GM12878 (cell line): ENCODE measurements at regions not wholly inside any gene's neighbourhood (a gene's known extent, or its start where the extent isn't known, plus 50 kb on each side); places are given as distances from the start of the nearest gene placed in this dataset.

Experiments used
- ATAC-seq: fragments of 200-7000 bp; cut with Tn5 transposase; 3 replicates; pipeline ENCODE4 v1.9.1; 2020; ENCODE audit warnings: mild to moderate bottlenecking, moderate library complexity
- BruUV-seq: library from RNA; stranded (reverse); fragments of 400-500 nt; replicated peaks from 2 replicates; lab custom pipeline; 2021; lab: Mats Ljungman, UMichigan
- CTCF ChIA-PET: fragments of 300-600 bp; sonication (Branson Sonifier 250); formaldehyde crosslinking; extraction: SDS; loops from one replicate; lab custom pipeline; 2021; ENCODE audit warnings: inconsistent platforms; lab: Yijun Ruan, JAX
- POLR2A ChIA-PET: fragments of 350-600 bp; formaldehyde crosslinking; extraction: SDS; loops from one replicate; lab custom pipeline; 2021; ENCODE audit warnings: inconsistent platforms; lab: Charles Lee
- RAD21 ChIA-PET: fragments of 300-600 bp; sonication (Branson Sonifier 250); formaldehyde crosslinking; loops from one replicate; lab custom pipeline; 2023; ENCODE audit warnings: antibody characterized with exemption; ENCODE audit not compliant: unreplicated experiment; lab: Charles Lee
- SMC1A ChIA-PET: fragments of 300-600 bp; sonication (Branson Sonifier 250); formaldehyde crosslinking; loops from one replicate; lab custom pipeline; 2023; ENCODE audit not compliant: unreplicated experiment, uncharacterized antibody; lab: Charles Lee
- DNase-seq: peaks from one replicate; pipeline ENCODE4 v3.0.0-alpha.2; 2011; ENCODE audit warnings: low read depth, low spot score
- FAIRE-seq: peaks from 3 replicates; lab custom pipeline; 2011; peaks lifted over from hg19 to GRCh38; lab: Jason Lieb, UNC
- H2AFZ ChIP-seq: 2 replicates; pipeline ENCODE4 v1.6.0; 2011; ENCODE audit warnings: low read depth, low read length, control low read depth; ENCODE audit not compliant: control insufficient read depth
- H3K27ac ChIP-seq: 2 replicates; pipeline ENCODE4 v1.5.1; 2011; ENCODE audit warnings: control low read depth; ENCODE audit not compliant: control insufficient read depth, insufficient read depth
- H3K27me3 ChIP-seq, 2 experiments: replicated peaks in 1 of 2; 2 replicates each; pipeline versions ENCODE4 v1.6.0 to v1.6.1; 2011; ENCODE audit warnings: low read length in 1 of 2; ENCODE audit not compliant: control insufficient read depth in 2 of 2, insufficient read depth in 2 of 2
- H3K36me3 ChIP-seq, 2 experiments: 2 replicates each; pipeline ENCODE4 v1.5.1; 2011; ENCODE audit warnings: low read length in 1 of 2; ENCODE audit not compliant: control insufficient read depth in 2 of 2, insufficient read depth in 2 of 2
- H3K4me1 ChIP-seq: 2 replicates; pipeline ENCODE4 v1.6.1; 2011; ENCODE audit warnings: mild to moderate bottlenecking, low read length, moderate library complexity, mixed read lengths; ENCODE audit not compliant: control insufficient read depth, insufficient read depth
- H3K4me2 ChIP-seq: 2 replicates; pipeline ENCODE4 v1.6.0; 2011; ENCODE audit warnings: control low read depth; ENCODE audit not compliant: control insufficient read depth, insufficient read depth
- H3K4me3 ChIP-seq: fragments of 200-600 bp; sonication (generic); 2 replicates; pipeline ENCODE4 v1.5.1; 2016
- H3K79me2 ChIP-seq: 2 replicates; pipeline ENCODE4 v1.6.0; 2011; ENCODE audit warnings: low read length; ENCODE audit not compliant: control insufficient read depth, insufficient read depth
- H3K9ac ChIP-seq: 2 replicates; pipeline ENCODE4 v1.8.0; 2011; ENCODE audit warnings: low read length, control low read depth, mixed read lengths; ENCODE audit not compliant: control insufficient read depth, insufficient read depth
- H3K9me3 ChIP-seq: replicated peaks from 3 replicates; pipeline ENCODE4 v1.5.1; 2011; ENCODE audit warnings: mild to moderate bottlenecking, low read length; ENCODE audit not compliant: control insufficient read depth, insufficient read depth
- H4K20me1 ChIP-seq: 2 replicates; pipeline ENCODE4 v1.6.0; 2011; ENCODE audit not compliant: control insufficient read depth, insufficient read depth
- E4F1 ChIP-seq: fragments of 450-650 bp; IDR thresholded peaks from 2 replicates; pipeline ENCODE4 v1.6.1; 2018; ENCODE audit warnings: borderline replicate concordance, mild to moderate bottlenecking; ENCODE audit not compliant: partially characterized antibody
- HDAC2 ChIP-seq: fragments of 200-600 bp; sonication (generic); IDR thresholded peaks from 2 replicates; pipeline ENCODE4 v1.6.1; 2017
- POLR2A ChIP-seq: IDR thresholded peaks from 2 replicates; pipeline ENCODE4 v1.6.1; 2011; ENCODE audit warnings: low read depth, mild to moderate bottlenecking, low read length
- RAD51 ChIP-seq: fragments of 450-650 bp; IDR thresholded peaks from 2 replicates; pipeline ENCODE4 v1.6.1; 2016; ENCODE audit warnings: moderate library complexity, mild to moderate bottlenecking, inconsistent platforms
- SP1 ChIP-seq: IDR thresholded peaks from one replicate; pipeline ENCODE4 v1.6.1; 2011; ENCODE audit warnings: low read depth, low read length
- SREBF1 ChIP-seq: IDR thresholded peaks from 2 replicates; pipeline ENCODE4 v1.6.1; 2012; ENCODE audit warnings: mild to moderate bottlenecking, low read length
- WRNIP1 ChIP-seq: IDR thresholded peaks from 2 replicates; pipeline ENCODE4 v1.6.1; 2011; ENCODE audit warnings: low read depth, low read length, improper control_type of control experiment, borderline replicate concordance
- ZZZ3 ChIP-seq: IDR thresholded peaks from 2 replicates; pipeline ENCODE4 v1.6.1; 2011; ENCODE audit warnings: low read depth; ENCODE audit not compliant: control insufficient read depth, insufficient read length
- WGBS: methylation state at CpG from one replicate; pipeline ENCODE4 v1.1.6; 2016; ENCODE audit warnings: low lambda C conversion rate; ENCODE audit not compliant: insufficient replicate concordance, insufficient coverage; ENCODE audit errors: missing lambda C conversion rate; 5-methylcytosine and 5-hydroxymethylcytosine counted together
- in situ Hi-C: fragments of 300-500 bp; cut with MboI; formaldehyde crosslinking; loops from 9 replicates; pipeline ENCODE4 v1.14.3; 2018; ENCODE audit warnings: mixed read lengths
- intact Hi-C: fragments of 100-400 bp; cut with micrococcal nuclease; formaldehyde crosslinking; loops from one replicate; pipeline ENCODE4 v1.14.2; 2022; ENCODE audit not compliant: unreplicated experiment

GRCh38 chr3:160069986-160070385 lies 81.4 kb downstream of the IL12A start (continued):
- TF ChIP-seq WRNIP1 (no peak), HDAC2 (no peak), SREBF1 (no peak), SP1 (no peak)

DNA sequence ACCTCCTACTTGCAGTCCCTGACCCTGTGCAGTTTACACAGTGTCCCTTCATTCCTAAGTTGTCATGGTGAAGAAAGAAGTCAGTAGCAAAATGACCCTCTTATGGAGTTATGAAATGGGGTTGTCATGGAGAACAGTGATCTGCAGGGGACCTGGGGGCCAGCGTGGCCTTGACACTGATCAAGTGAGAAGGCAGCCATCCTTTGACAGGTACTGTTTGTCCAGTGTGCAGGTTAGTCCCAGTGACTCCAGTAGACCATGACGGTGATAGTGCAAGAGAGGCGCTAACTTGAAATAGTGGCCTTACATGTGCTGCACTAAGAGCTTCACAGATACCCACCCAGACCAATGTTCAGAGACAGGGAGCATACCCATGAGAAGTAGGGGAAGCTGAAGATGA lies 87.9 kb downstream of the IL12A start:
- Histone ChIP-seq H3K27me3 (no peaks in the 10 kb centered on the region), H2AFZ (no peak overlapping the region), H3K79me2 (no peaks in the 10 kb centered on the region), H3K9me3 (no peaks in the 10 kb centered on the region), H3K4me2 (no peak overlapping the region), H4K20me1 (no peaks in the 10 kb centered on the region), H3K9ac (no peak overlapping the region), H3K36me3 (no peaks in the 10 kb centered on the region), H3K27ac (no peak overlapping the region), H3K4me1 (no peaks in the 10 kb centered on the region), H3K4me3 (no peak overlapping the region)
- ChIA-PET RAD21 (no interaction called here), CTCF (no interaction called here), POLR2A (no interaction called here), SMC1A (no interaction called here)
- no peak for DNase-seq
- ATAC-seq, result no peak
- no peak for TF ChIP-seq POLR2A
- no peak for TF ChIP-seq WRNIP1
- no peak for TF ChIP-seq E4F1
- TF ChIP-seq RAD51, result no peak
- TF ChIP-seq ZZZ3, result no peak
- 54% methylated on average over 3 of the region's 3 CpGs for WGBS
- in situ Hi-C loops, result no loop called here
- no peak for FAIRE-seq
- no TSS peak for BruUV-seq
- intact Hi-C loops, result no loop called here
